Trophoblast cell (in vitro differentiated cells and primary cell): ENCODE measurements at regions not wholly inside any gene's neighbourhood (a gene's known extent, or its start where the extent isn't known, plus 50 kb on each side); places are given as distances from the start of the nearest gene placed in this dataset.

ENCODE experiments used
- DNase-seq, 2 donors: peaks; one replicate each; pipeline ENCODE4 v3.0.0-alpha.2; 2016
- H2AFZ ChIP-seq: 2 replicates; pipeline ENCODE4 v1.6.1; 2013; ENCODE audit warnings: low read length, moderate library complexity, mild to moderate bottlenecking; ENCODE audit not compliant: insufficient read depth, poor library complexity
- H2AK5ac ChIP-seq: 2 replicates; pipeline ENCODE4 v1.6.1; 2013; ENCODE audit warnings: mild to moderate bottlenecking, low read length
- H2BK120ac ChIP-seq: 2 replicates; pipeline ENCODE4 v1.6.1; 2013; ENCODE audit warnings: low read length, mild to moderate bottlenecking, moderate library complexity; ENCODE audit not compliant: insufficient read depth, poor library complexity
- H2BK12ac ChIP-seq: 2 replicates; pipeline ENCODE4 v1.6.1; 2013; ENCODE audit warnings: mild to moderate bottlenecking, low read length, moderate library complexity
- H2BK5ac ChIP-seq: 2 replicates; pipeline ENCODE4 v1.6.1; 2013; ENCODE audit warnings: low read length, low read depth, moderate library complexity, mild to moderate bottlenecking; ENCODE audit not compliant: poor library complexity
- H3K14ac ChIP-seq: 2 replicates; pipeline ENCODE4 v1.6.1; 2013; ENCODE audit warnings: mild to moderate bottlenecking, low read length
- H3K18ac ChIP-seq: 2 replicates; pipeline ENCODE4 v1.6.1; 2013; ENCODE audit warnings: mild to moderate bottlenecking, low read length
- H3K23ac ChIP-seq: 2 replicates; pipeline ENCODE4 v1.6.1; 2013; ENCODE audit warnings: low read length
- H3K27ac ChIP-seq: 2 replicates; pipeline ENCODE4 v1.5.1; 2013; ENCODE audit warnings: low read depth, mild to moderate bottlenecking, inconsistent platforms, low read length, moderate library complexity
- H3K27me3 ChIP-seq: 2 replicates; pipeline ENCODE4 v1.6.1; 2013; ENCODE audit warnings: inconsistent platforms, mild to moderate bottlenecking, low read length, moderate library complexity; ENCODE audit not compliant: insufficient read depth
- H3K36me3 ChIP-seq, 2 experiments: 1 replicate in 1 of 2; 2 replicates in 1 of 2; pipeline ENCODE4 v1.6.1; 2013; ENCODE audit warnings: low read length in 2 of 2, mild to moderate bottlenecking in 2 of 2, moderate library complexity in 1 of 2; ENCODE audit not compliant: insufficient read depth in 2 of 2, control insufficient read depth in 1 of 2
- H3K4ac ChIP-seq: 2 replicates; pipeline ENCODE4 v1.6.1; 2013; ENCODE audit warnings: low read depth, mild to moderate bottlenecking, low read length, moderate library complexity
- H3K4me1 ChIP-seq, 2 experiments: 1 replicate in 1 of 2; 2 replicates in 1 of 2; pipeline ENCODE4 v1.6.1; 2013; ENCODE audit warnings: low read length in 2 of 2, mild to moderate bottlenecking in 2 of 2, moderate library complexity in 1 of 2; ENCODE audit not compliant: insufficient read depth in 2 of 2, control insufficient read depth in 1 of 2
- H3K4me2 ChIP-seq: 2 replicates; pipeline ENCODE4 v1.6.1; 2013; ENCODE audit warnings: inconsistent platforms, mild to moderate bottlenecking, low read length, moderate library complexity
- H3K4me3 ChIP-seq: 2 replicates; pipeline ENCODE4 v1.5.1; 2013; ENCODE audit warnings: mild to moderate bottlenecking, low read depth, low read length, inconsistent platforms
- H3K79me1 ChIP-seq: one replicate; pipeline ENCODE4 v1.6.1; 2013; ENCODE audit warnings: low read length
- H3K79me2 ChIP-seq: 2 replicates; pipeline ENCODE4 v1.6.1; 2013; ENCODE audit warnings: low read length, mild to moderate bottlenecking; ENCODE audit not compliant: control insufficient read depth, insufficient read depth, poor library complexity
- H3K9ac ChIP-seq: 2 replicates; pipeline ENCODE4 v1.6.1; 2013; ENCODE audit warnings: mild to moderate bottlenecking, low read length
- H3K9me3 ChIP-seq: 2 replicates; pipeline ENCODE4 v1.6.1; 2013; ENCODE audit warnings: low read depth, mild to moderate bottlenecking, control low read depth, inconsistent platforms, low read length; ENCODE audit not compliant: insufficient read depth
- H4K12ac ChIP-seq: 2 replicates; pipeline ENCODE4 v1.6.1; 2013; ENCODE audit warnings: low read depth, mild to moderate bottlenecking, low read length, moderate library complexity
- H4K8ac ChIP-seq: 2 replicates; pipeline ENCODE4 v1.6.1; 2013; ENCODE audit warnings: low read depth, mild to moderate bottlenecking, low read length, moderate library complexity
- H4K91ac ChIP-seq: one replicate; pipeline ENCODE4 v1.6.1; 2013; ENCODE audit warnings: low read depth, mild to moderate bottlenecking, low read length, moderate library complexity
- WGBS: extraction: QIAGEN DNeasy Blood & Tissue Kit; methylation state at CpG from one replicate; pipeline ENCODE4 v1.1.7; 2013; ENCODE audit warnings: missing lambda C conversion rate; ENCODE audit not compliant: insufficient read length, insufficient coverage; ENCODE audit errors: extremely low coverage; 5-methylcytosine and 5-hydroxymethylcytosine counted together

- no peaks in the 10 kb centered on the region for H3K9me3 ChIP-seq
- no peak overlapping the region for H3K23ac ChIP-seq
- H2BK12ac ChIP-seq, result no peak overlapping the region
- no peaks in the 10 kb centered on the region for H3K27me3 ChIP-seq
- H2BK120ac ChIP-seq, result no peak overlapping the region
- H4K91ac ChIP-seq, result no peak overlapping the region
- DNase-seq, result no peak
- no peak overlapping the region for H2AK5ac ChIP-seq
- no peaks in the 10 kb centered on the region for H3K79me1 ChIP-seq
- no peaks in the 10 kb centered on the region for H3K36me3 ChIP-seq
- H3K4me2 ChIP-seq, result no peak overlapping the region
- no peak overlapping the region for H3K27ac ChIP-seq
- no peak overlapping the region for H3K9ac ChIP-seq
- no CpG with 5 or more reads among the region's 3 CpGs for WGBS
- H3K4ac ChIP-seq, result no peak overlapping the region
- H3K18ac ChIP-seq, result no peak overlapping the region
- H3K4me1 ChIP-seq, result no peaks in the 10 kb centered on the region
- H3K4me3 ChIP-seq, result no peak overlapping the region
- H4K12ac ChIP-seq, result no peak overlapping the region
- no peak overlapping the region for H2BK5ac ChIP-seq
- no peak overlapping the region for H4K8ac ChIP-seq
- no peak overlapping the region for H2AFZ ChIP-seq
- no peak overlapping the region for H3K14ac ChIP-seq
- no peaks in the 10 kb centered on the region for H3K79me2 ChIP-seq
Measured at GRCh38 chr2:104919127-104919526, 65.2 kb downstream of the POU3F3 start.

- H3K9ac ChIP-seq, result no peak overlapping the region
- H3K4me1 ChIP-seq, result no peaks in the 10 kb centered on the region
- no peak overlapping the region for H2BK120ac ChIP-seq
- no peaks in the 10 kb centered on the region for H3K27me3 ChIP-seq
- peak in 1 of 2 donors; percentile 3 for DNase-seq
- no peak overlapping the region for H4K91ac ChIP-seq
- no CpG with 5 or more reads among the region's 3 CpGs for WGBS
- H3K27ac ChIP-seq, result no peak overlapping the region
- H3K4me2 ChIP-seq, result no peak overlapping the region
- H2BK12ac ChIP-seq, result no peak overlapping the region
- no peak overlapping the region for H3K23ac ChIP-seq
- no peak overlapping the region for H2AK5ac ChIP-seq
- no peak overlapping the region for H3K4ac ChIP-seq
- no peak overlapping the region for H4K12ac ChIP-seq
- H3K14ac ChIP-seq, result no peak overlapping the region
- H2AFZ ChIP-seq, result no peak overlapping the region
- H3K18ac ChIP-seq, result no peak overlapping the region
- H3K36me3 ChIP-seq, result no peaks in the 10 kb centered on the region
- H3K9me3 ChIP-seq, result no peaks in the 10 kb centered on the region
- H3K79me2 ChIP-seq, result no peaks in the 10 kb centered on the region
- no peak overlapping the region for H2BK5ac ChIP-seq
- no peaks in the 10 kb centered on the region for H3K79me1 ChIP-seq
- H3K4me3 ChIP-seq, result no peak overlapping the region
- H4K8ac ChIP-seq, result no peak overlapping the region
Measured at GRCh38 chr2:104923665-104924064, 69.8 kb downstream of the POU3F3 start.

- Histone ChIP-seq H2BK12ac (no peak overlapping the region), H3K36me3 (no peaks in the 10 kb centered on the region), H4K8ac (no peak overlapping the region), H2AFZ (no peak overlapping the region), H3K4me3 (no peak overlapping the region), H3K4ac (no peak overlapping the region), H3K18ac (no peak overlapping the region), H3K79me1 (no peaks in the 10 kb centered on the region), H3K23ac (no peak overlapping the region), H3K79me2 (peaks cover 2% of the 10 kb centered on the region), H2AK5ac (no peak overlapping the region), H2BK120ac (no peak overlapping the region), H3K9ac (no peak overlapping the region), H2BK5ac (no peak overlapping the region), H3K4me2 (no peak overlapping the region), H3K9me3 (no peaks in the 10 kb centered on the region), H4K12ac (no peak overlapping the region), H3K4me1 (no peaks in the 10 kb centered on the region), H3K27ac (no peak overlapping the region), H3K27me3 (no peaks in the 10 kb centered on the region), H3K14ac (no peak overlapping the region), H4K91ac (no peak overlapping the region)
- DNase-seq, result no peak
- WGBS, result no CpG with 5 or more reads among the region's 4 CpGs
Measured at GRCh38 chr2:104929663-104930062, 75.7 kb downstream of the POU3F3 start.

- Histone ChIP-seq H3K18ac (no peak overlapping the region), H4K91ac (no peak overlapping the region), H3K9ac (no peak overlapping the region), H2AFZ (no peak overlapping the region), H3K4ac (no peak overlapping the region), H4K8ac (no peak overlapping the region), H4K12ac (no peak overlapping the region), H3K27me3 (no peaks in the 10 kb centered on the region), H3K79me1 (no peaks in the 10 kb centered on the region), H3K4me3 (no peak overlapping the region), H2AK5ac (no peak overlapping the region), H3K4me1 (no peaks in the 10 kb centered on the region), H3K14ac (no peak overlapping the region), H2BK5ac (no peak overlapping the region), H3K27ac (no peak overlapping the region), H3K36me3 (no peaks in the 10 kb centered on the region), H3K4me2 (no peak overlapping the region), H2BK120ac (no peak overlapping the region), H3K9me3 (no peaks in the 10 kb centered on the region), H2BK12ac (no peak overlapping the region), H3K23ac (no peak overlapping the region), H3K79me2 (peaks cover 2% of the 10 kb centered on the region)
- no CpG with 5 or more reads among the region's 3 CpGs for WGBS
- no peak for DNase-seq
Measured at GRCh38 chr2:104930732-104931131, 76.8 kb downstream of the POU3F3 start.
